ENCODE measurements at regions not wholly inside any gene's neighbourhood (a gene's known extent, or its start where the extent isn't known, plus 50 kb on each side); places are given as distances from the start of the nearest gene placed in this dataset.

GRCh38 chr1:215475796-215476481, 91.2 kb upstream of the KCTD3 start:
- Histone ChIP-seq H2AFZ (ENCODE audit: low read depth, low read length) (no peak overlapping the region), H3K4me1 (replicated peaks in 1 of 2; ENCODE audit: control insufficient read depth in 2 of 2, insufficient read depth in 2 of 2, low read length in 2 of 2) (no peaks in the 10 kb centered on the region), H4K20me1 (replicated peaks; ENCODE audit: control insufficient read depth, insufficient read depth, low read length) (no peaks in the 10 kb centered on the region), H3K27me3 (ENCODE audit: control insufficient read depth in 2 of 2, insufficient read depth in 2 of 2, low read length in 2 of 2) (no peaks in the 10 kb centered on the region), H3K4me3 (no peak overlapping the region), H3K9me3 (replicated peaks; ENCODE audit: control insufficient read depth, insufficient read depth, low read depth, low read length) (no peaks in the 10 kb centered on the region; the same call in 1 of the 2 replicates), H3K79me2 (ENCODE audit: control insufficient read depth, insufficient read depth, low read length) (no peaks in the 10 kb centered on the region), H3K4me2 (ENCODE audit: insufficient read depth, low read length) (no peak overlapping the region), H3K9ac (ENCODE audit: insufficient read depth in 1 of 2, low read depth in 2 of 2, low read length in 2 of 2) (no peak overlapping the region), H3K27ac (ENCODE audit: extremely low read depth, low read depth, low read length) (no peak overlapping the region), H3K9me1 (ENCODE audit: control insufficient read depth, insufficient read depth, low read length) (no peaks in the 10 kb centered on the region), H3K36me3 (ENCODE audit: control insufficient read depth, insufficient read depth, low read length) (no peaks in the 10 kb centered on the region)
- TF ChIP-seq XRCC3 (IDR thresholded peaks at IDR 0.05) (no peak), ZNF609 (CRISPR knock-in tag; IDR thresholded peaks at IDR 0.05; ENCODE audit: borderline replicate concordance) (no peak), KAT8 (IDR thresholded peaks at IDR 0.05; ENCODE audit: low read depth) (no peak), TEAD1 (CRISPR knock-in tag; IDR thresholded peaks at IDR 0.05) (no peak), STAG1 (CRISPR knock-in tag; IDR thresholded peaks at IDR 0.05; ENCODE audit: borderline replicate concordance) (no peak)
- ATAC-seq: no peak
- WGBS (ENCODE audit: insufficient coverage, low coverage, missing lambda C conversion rate): 4% methylated on average over 1 of the region's 1 CpG
- POLR2A ChIA-PET: interaction anchor here (0.7 kb wide), 1 partner anchor 266 kb away, joined by 3 read pairs; no protein-coding TSS in a partner anchor
- in situ Hi-C loops (cut with MboI): no loop called here
- DNase-seq (ENCODE audit: extremely low read depth in 1 of 4, low spot score in 3 of 4): no peak
- FAIRE-seq: no peak
- CTCF ChIA-PET (ENCODE audit: low intra/inter-chr PET ratio): no interaction called here
- intact Hi-C loops (cut with micrococcal nuclease): no loop called here
- BruUV-seq (replicated peaks): no TSS peak
